SK-N-SH (cell line): ENCODE measurements at regions not wholly inside any gene's neighbourhood (a gene's known extent, or its start where the extent isn't known, plus 50 kb on each side); places are given as distances from the start of the nearest gene placed in this dataset.

ENCODE experiments used
- CTCF ChIA-PET: fragments of 300-600, 350-600 bp; formaldehyde crosslinking; extraction: SDS; loops from one replicate; lab custom pipeline; 2021; lab: Yijun Ruan, JAX
- POLR2A ChIA-PET: fragments of 350-600 bp; sonication (Branson Sonifier 250); formaldehyde crosslinking; extraction: SDS; loops from one replicate; lab custom pipeline; 2020; ENCODE audit warnings: antibody characterized with exemption, inconsistent platforms; lab: Yijun Ruan, JAX
- DNase-seq: peaks from one replicate; pipeline ENCODE4 v3.0.0; 2012
- H2AFZ ChIP-seq: fragments of 200-600 bp; sonication (generic); 2 replicates; pipeline ENCODE4 v1.8.1; 2016; ENCODE audit warnings: antibody characterized with exemption, mild to moderate bottlenecking, low read depth
- H3F3A ChIP-seq: fragments of 200-600 bp; sonication (generic); replicated peaks from 2 replicates; pipeline ENCODE3; 2016; ENCODE audit warnings: antibody characterized with exemption, mild to moderate bottlenecking; ENCODE audit not compliant: insufficient read depth
- H3K27ac ChIP-seq, 2 experiments: fragments of 200-500 bp in 1 of 2; fragments of 200-600 bp in 1 of 2; sonication (Bioruptor generic) in 1 of 2; sonication (generic), shearing (Covaris generic) in 1 of 2; 2 replicates each; pipeline versions ENCODE4 v1.5.1 to v1.6.1; 2014 to 2016; ENCODE audit warnings: low read depth in 2 of 2, inconsistent platforms in 1 of 2, low read length in 1 of 2, mild to moderate bottlenecking in 1 of 2, mixed read lengths in 1 of 2
- H3K27me3 ChIP-seq: fragments of 200-600 bp; sonication (generic), shearing (Covaris generic); 2 replicates; pipeline ENCODE4 v1.6.1; 2016; ENCODE audit warnings: mixed run types; ENCODE audit not compliant: insufficient read depth
- H3K36me3 ChIP-seq, 2 experiments: fragments of 200-500 bp in 1 of 2; fragments of 200-600 bp in 1 of 2; sonication (Bioruptor generic) in 1 of 2; sonication (generic) in 1 of 2; replicated peaks in 1 of 2; 2 replicates each; pipeline versions ENCODE3 to v1.5.1; 2014 to 2016; ENCODE audit warnings: low read length in 1 of 2, mild to moderate bottlenecking in 1 of 2; ENCODE audit not compliant: insufficient read depth in 2 of 2, control insufficient read depth in 1 of 2
- H3K4me1 ChIP-seq, 2 experiments: fragments of 200-500 bp in 1 of 2; fragments of 200-600 bp in 1 of 2; sonication (Bioruptor generic) in 1 of 2; sonication (generic), shearing (Covaris generic) in 1 of 2; 2 replicates each; pipeline versions ENCODE4 v1.5.1 to v1.6.1; 2014 to 2016; ENCODE audit warnings: low read depth in 1 of 2, low read length in 1 of 2, mixed run types in 1 of 2; ENCODE audit not compliant: insufficient read depth in 2 of 2, control insufficient read depth in 1 of 2
- H3K4me2 ChIP-seq: fragments of 200-600 bp; sonication (generic), shearing (Covaris generic); 2 replicates; pipeline ENCODE4 v1.6.1; 2017; ENCODE audit warnings: mixed run types
- H3K4me3 ChIP-seq, 2 experiments: fragments of 200-500 bp in 1 of 2; fragments of 200-600 bp in 1 of 2; sonication (Bioruptor generic) in 1 of 2; sonication (generic), shearing (Covaris generic) in 1 of 2; 2 replicates each; pipeline versions ENCODE4 v1.5.1 to v1.8.1; 2014 to 2016; ENCODE audit warnings: low read depth in 2 of 2, inconsistent platforms in 1 of 2, low read length in 1 of 2, mild to moderate bottlenecking in 1 of 2, mixed read lengths in 1 of 2, moderate library complexity in 1 of 2
- H3K79me2 ChIP-seq: fragments of 200-600 bp; sonication (generic); 2 replicates; pipeline ENCODE4 v1.8.1; 2017; ENCODE audit warnings: mild to moderate bottlenecking; ENCODE audit not compliant: insufficient read depth
- H3K9ac ChIP-seq: fragments of 200-600 bp; sonication (generic); 2 replicates; pipeline ENCODE4 v1.6.1; 2017; ENCODE audit warnings: mixed run types
- H3K9me2 ChIP-seq: fragments of 200-600 bp; sonication (generic); 2 replicates; pipeline ENCODE4 v1.6.1; 2017; ENCODE audit warnings: mixed run types
- H3K9me3 ChIP-seq: fragments of 200-600 bp; sonication (generic); 2 replicates; pipeline ENCODE4 v1.6.1; 2017; ENCODE audit warnings: mixed run types, mild to moderate bottlenecking, moderate library complexity
- H4K20me1 ChIP-seq: fragments of 200-600 bp; sonication (generic); 2 replicates; pipeline ENCODE4 v1.6.1; 2017; ENCODE audit warnings: mild to moderate bottlenecking, mixed run types; ENCODE audit not compliant: insufficient read depth
- CHD2 ChIP-seq: fragments of 150-350 bp; IDR thresholded peaks from 2 replicates; pipeline ENCODE4 v1.6.1; 2018; ENCODE audit warnings: low read length; ENCODE audit not compliant: partially characterized antibody
- ELF1 ChIP-seq: IDR thresholded peaks from 2 replicates; pipeline ENCODE4 v1.4.0; 2012
- EZH2phosphoT487 ChIP-seq: fragments of 200-600 bp; sonication (generic); IDR thresholded peaks from 2 replicates; pipeline ENCODE4 v1.6.1; 2017; ENCODE audit warnings: low read depth, mixed run types, mild to moderate bottlenecking, antibody characterized with exemption, moderate library complexity, borderline replicate concordance
- FOSL2 ChIP-seq: IDR thresholded peaks from 2 replicates; pipeline ENCODE4 v1.4.0; 2012; ENCODE audit warnings: low read depth, mild to moderate bottlenecking, moderate library complexity, borderline replicate concordance
- FOXJ3 ChIP-seq: sonication (generic); formaldehyde crosslinking; IDR thresholded peaks from 2 replicates; pipeline ENCODE4 v1.5.1; 2020; ENCODE audit warnings: mild to moderate bottlenecking, missing genetic modification reagents
- IRF3 ChIP-seq: fragments of 150-350 bp; IDR thresholded peaks from 2 replicates; pipeline ENCODE4 v1.6.1; 2016; ENCODE audit warnings: mild to moderate bottlenecking, low read depth, low read length
- MXI1 ChIP-seq: IDR thresholded peaks from 2 replicates; pipeline ENCODE4 v1.6.1; 2012; ENCODE audit warnings: mild to moderate bottlenecking, low read depth, low read length, improper control_type of control experiment
- NRF1 ChIP-seq: IDR thresholded peaks from 2 replicates; pipeline ENCODE4 v1.6.1; 2012; ENCODE audit warnings: low read depth, mild to moderate bottlenecking, low read length
- PBX3 ChIP-seq: IDR thresholded peaks from 2 replicates; pipeline ENCODE4; 2012
- RAD21 ChIP-seq: IDR thresholded peaks from 2 replicates; pipeline ENCODE4 v1.6.1; 2012; ENCODE audit warnings: mild to moderate bottlenecking, low read length
- SMC3 ChIP-seq: IDR thresholded peaks from 2 replicates; pipeline ENCODE4 v1.6.1; 2012; ENCODE audit warnings: low read depth, low read length, improper control_type of control experiment
- TCF12 ChIP-seq: IDR thresholded peaks from 2 replicates; pipeline ENCODE4 v1.4.0; 2012
- YY1 ChIP-seq: IDR thresholded peaks from 2 replicates; pipeline ENCODE4 v1.4.0; 2012; ENCODE audit warnings: low read depth, mild to moderate bottlenecking
- TF ChIP-seq, protein P1 (sequence below): IDR thresholded peaks from 2 replicates; pipeline ENCODE4 v1.4.0; 2012; ENCODE audit warnings: low read depth, borderline replicate concordance
- TF ChIP-seq, protein P2 (sequence below): IDR thresholded peaks from 2 replicates; pipeline ENCODE4 v1.4.0; 2012; ENCODE audit warnings: low read depth, borderline replicate concordance
- TF ChIP-seq, protein P3 (sequence below): fragments of 150-350 bp; IDR thresholded peaks from 2 replicates; pipeline ENCODE4 v1.6.1; 2017; ENCODE audit warnings: antibody characterized with exemption, low read length, low read depth, borderline replicate concordance

DNA sequence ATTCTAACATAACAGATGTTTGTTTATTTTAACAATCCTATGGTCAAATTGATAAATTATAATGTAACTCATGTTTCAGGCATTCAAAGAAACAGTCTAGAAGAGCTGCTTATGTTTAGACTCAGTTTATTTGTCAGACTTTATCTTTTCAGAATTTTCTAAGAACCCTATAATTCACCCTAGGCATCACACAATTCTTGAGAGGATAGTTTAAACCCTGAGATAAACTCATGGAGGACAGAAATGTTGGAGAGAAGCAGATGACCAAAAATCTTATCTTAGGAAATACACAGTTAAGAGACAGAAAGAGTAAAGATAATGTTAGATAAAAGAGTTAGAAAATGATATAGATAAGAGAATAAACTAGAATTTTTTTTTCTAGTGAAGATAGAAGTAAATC, 1185.7 kb upstream of the SLC10A2 start:
- no peaks in the 10 kb centered on the region for H3K27me3 ChIP-seq
- no peaks in the 10 kb centered on the region for H3F3A ChIP-seq
- H3K9me3 ChIP-seq: no peaks in the 10 kb centered on the region
- H3K4me2 ChIP-seq: no peak overlapping the region
- no peak overlapping the region for H3K9ac ChIP-seq
- DNase-seq: no peak
- H3K4me3 ChIP-seq: no peak overlapping the region
- POLR2A ChIA-PET: no interaction called here
- H2AFZ ChIP-seq: no peak overlapping the region
- H3K79me2 ChIP-seq: no peaks in the 10 kb centered on the region
- CTCF ChIA-PET: no interaction called here
- H3K36me3 ChIP-seq: no peaks in the 10 kb centered on the region
- H3K4me1 ChIP-seq: no peaks in the 10 kb centered on the region; a peak in 1 of 4 replicates
- H3K9me2 ChIP-seq: no peaks in the 10 kb centered on the region
- TF ChIP-seq YY1: no peak
- TF ChIP-seq TCF12: no peak
- TF ChIP-seq, protein P1, sequence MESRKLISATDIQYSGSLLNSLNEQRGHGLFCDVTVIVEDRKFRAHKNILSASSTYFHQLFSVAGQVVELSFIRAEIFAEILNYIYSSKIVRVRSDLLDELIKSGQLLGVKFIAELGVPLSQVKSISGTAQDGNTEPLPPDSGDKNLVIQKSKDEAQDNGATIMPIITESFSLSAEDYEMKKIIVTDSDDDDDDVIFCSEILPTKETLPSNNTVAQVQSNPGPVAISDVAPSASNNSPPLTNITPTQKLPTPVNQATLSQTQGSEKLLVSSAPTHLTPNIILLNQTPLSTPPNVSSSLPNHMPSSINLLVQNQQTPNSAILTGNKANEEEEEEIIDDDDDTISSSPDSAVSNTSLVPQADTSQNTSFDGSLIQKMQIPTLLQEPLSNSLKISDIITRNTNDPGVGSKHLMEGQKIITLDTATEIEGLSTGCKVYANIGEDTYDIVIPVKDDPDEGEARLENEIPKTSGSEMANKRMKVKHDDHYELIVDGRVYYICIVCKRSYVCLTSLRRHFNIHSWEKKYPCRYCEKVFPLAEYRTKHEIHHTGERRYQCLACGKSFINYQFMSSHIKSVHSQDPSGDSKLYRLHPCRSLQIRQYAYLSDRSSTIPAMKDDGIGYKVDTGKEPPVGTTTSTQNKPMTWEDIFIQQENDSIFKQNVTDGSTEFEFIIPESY: no peak
- TF ChIP-seq EZH2phosphoT487: no peak
- TF ChIP-seq MXI1: no peak
- TF ChIP-seq PBX3: no peak
- TF ChIP-seq, protein P2, sequence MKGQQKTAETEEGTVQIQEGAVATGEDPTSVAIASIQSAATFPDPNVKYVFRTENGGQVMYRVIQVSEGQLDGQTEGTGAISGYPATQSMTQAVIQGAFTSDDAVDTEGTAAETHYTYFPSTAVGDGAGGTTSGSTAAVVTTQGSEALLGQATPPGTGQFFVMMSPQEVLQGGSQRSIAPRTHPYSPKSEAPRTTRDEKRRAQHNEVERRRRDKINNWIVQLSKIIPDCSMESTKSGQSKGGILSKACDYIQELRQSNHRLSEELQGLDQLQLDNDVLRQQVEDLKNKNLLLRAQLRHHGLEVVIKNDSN: no peak
- no peak for TF ChIP-seq ELF1
- TF ChIP-seq FOSL2: no peak
- TF ChIP-seq IRF3: no peak
- TF ChIP-seq RAD21: no peak
- H3K27ac ChIP-seq: no peak overlapping the region
- H4K20me1 ChIP-seq: no peaks in the 10 kb centered on the region

- H3K27me3 ChIP-seq: no peaks in the 10 kb centered on the region
- no peaks in the 10 kb centered on the region for H3F3A ChIP-seq
- H3K79me2 ChIP-seq: no peaks in the 10 kb centered on the region
- H3K9ac ChIP-seq: no peak overlapping the region
- no peaks in the 10 kb centered on the region for H3K9me2 ChIP-seq
- TF ChIP-seq FOXJ3: no peak
- no peak for TF ChIP-seq PBX3
- no peak for TF ChIP-seq FOSL2
- TF ChIP-seq NRF1: no peak
- TF ChIP-seq SMC3: no peak
- TF ChIP-seq, protein P3, sequence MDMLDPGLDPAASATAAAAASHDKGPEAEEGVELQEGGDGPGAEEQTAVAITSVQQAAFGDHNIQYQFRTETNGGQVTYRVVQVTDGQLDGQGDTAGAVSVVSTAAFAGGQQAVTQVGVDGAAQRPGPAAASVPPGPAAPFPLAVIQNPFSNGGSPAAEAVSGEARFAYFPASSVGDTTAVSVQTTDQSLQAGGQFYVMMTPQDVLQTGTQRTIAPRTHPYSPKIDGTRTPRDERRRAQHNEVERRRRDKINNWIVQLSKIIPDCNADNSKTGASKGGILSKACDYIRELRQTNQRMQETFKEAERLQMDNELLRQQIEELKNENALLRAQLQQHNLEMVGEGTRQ: no peak
- TF ChIP-seq CHD2: no peak
- H3K36me3 ChIP-seq: no peaks in the 10 kb centered on the region
- no peak overlapping the region for H3K27ac ChIP-seq
- H3K9me3 ChIP-seq: no peaks in the 10 kb centered on the region
- no peaks in the 10 kb centered on the region for H3K4me1 ChIP-seq
- H3K4me3 ChIP-seq: no peak overlapping the region
- no peak for DNase-seq
- H3K4me2 ChIP-seq: no peak overlapping the region
- H2AFZ ChIP-seq: no peak overlapping the region
- ChIA-PET CTCF (interaction anchor here (0.7 kb wide), 1 partner anchor 1144 kb away, joined by 3 read pairs; no protein-coding TSS in a partner anchor), POLR2A (no interaction called here)
- H4K20me1 ChIP-seq: no peaks in the 10 kb centered on the region
These were observed 1180.7 kb upstream of the SLC10A2 start for GRCh38 chr13:104246955-104247354.
